GM23248 (cell line): ENCODE measurements at regions not wholly inside any gene's neighbourhood (a gene's known extent, or its start where the extent isn't known, plus 50 kb on each side); places are given as distances from the start of the nearest gene placed in this dataset.

Source experiments
- EZH2 ChIP-seq: fragments of 200-600 bp; sonication (generic); IDR thresholded peaks from 2 replicates; pipeline ENCODE4 v1.6.1; 2018; ENCODE audit warnings: antibody characterized with exemption, mild to moderate bottlenecking; ENCODE audit not compliant: insufficient read depth, poor library complexity, severe bottlenecking
- EZH2phosphoT487 ChIP-seq: fragments of 200-600 bp; sonication (generic); IDR thresholded peaks from 2 replicates; pipeline ENCODE4 v1.6.1; 2018; ENCODE audit warnings: antibody characterized with exemption, moderate library complexity, mild to moderate bottlenecking, low read depth; ENCODE audit not compliant: insufficient read depth

DNA sequence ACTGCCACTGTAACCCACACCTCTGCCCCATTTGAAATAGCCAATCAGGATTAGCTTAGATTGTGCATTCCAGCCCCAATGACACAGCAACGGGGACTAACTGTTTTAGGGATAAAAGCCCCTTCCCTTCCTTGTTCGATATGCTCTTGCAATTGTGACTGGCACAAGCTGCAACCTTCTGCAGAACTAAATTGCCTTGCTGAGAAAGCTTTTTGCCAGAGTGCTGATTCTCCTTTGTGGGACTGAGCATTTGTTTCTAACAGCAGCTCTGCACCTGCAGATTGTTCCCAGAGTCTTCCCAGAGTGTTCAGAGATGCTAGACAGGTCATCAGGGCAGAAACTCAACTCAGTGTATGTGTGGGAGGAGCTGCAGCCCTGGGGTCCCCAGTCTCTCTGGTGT, 115.8 kb downstream of the ZNF675 start:
- no peak for TF ChIP-seq EZH2
- TF ChIP-seq EZH2phosphoT487 = no peak
